SH-SY5Y (cell line): ENCODE measurements at regions not wholly inside any gene's neighbourhood (a gene's known extent, or its start where the extent isn't known, plus 50 kb on each side); places are given as distances from the start of the nearest gene placed in this dataset.

Source experiments
- GATA2 ChIP-seq: IDR thresholded peaks from 2 replicates; pipeline ENCODE4 v1.6.1; 2011; ENCODE audit warnings: mild to moderate bottlenecking, low read depth, low read length
- GATA3 ChIP-seq: IDR thresholded peaks from 2 replicates; pipeline ENCODE4 v1.6.1; 2011; ENCODE audit warnings: low read depth, mild to moderate bottlenecking, low read length, moderate library complexity

DNA sequence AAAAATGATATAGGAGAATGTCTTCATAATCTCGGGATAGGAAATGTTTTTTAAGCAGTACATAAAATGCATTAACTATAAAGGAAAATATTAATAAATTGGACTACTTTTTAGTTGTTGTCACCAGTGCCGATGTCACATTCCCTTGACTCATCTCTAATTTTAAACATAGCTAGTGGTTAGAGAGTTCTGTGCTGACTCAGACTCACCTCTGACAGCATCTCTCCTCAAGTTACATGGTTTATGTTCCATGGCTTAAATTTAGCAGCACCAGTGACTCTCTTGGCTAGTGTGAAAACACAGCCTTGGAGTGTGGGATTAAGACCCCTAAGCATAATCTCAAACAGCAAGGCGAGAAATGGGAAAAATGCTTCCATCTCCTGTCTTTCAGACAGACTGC is 311.8 kb upstream of the MMS22L start:
- TF ChIP-seq GATA3 (no peak), GATA2 (no peak)
